A673 (cell line): ENCODE measurements at regions not wholly inside any gene's neighbourhood (a gene's known extent, or its start where the extent isn't known, plus 50 kb on each side); places are given as distances from the start of the nearest gene placed in this dataset.

Experiments
- CTCF ChIP-seq: fragments of 300-800, 200-600 bp; sonication (generic); conservative IDR thresholded peaks from 2 replicates; pipeline ENCODE4 v1.5.1; 2017; ENCODE audit warnings: low read depth, mild to moderate bottlenecking, antibody characterized with exemption, low read length, moderate library complexity, mixed read lengths
- EZH2 ChIP-seq: fragments of 200-600 bp; sonication (generic); IDR thresholded peaks from 2 replicates; pipeline ENCODE4 v1.6.1; 2017; ENCODE audit warnings: borderline replicate concordance, low read depth, mild to moderate bottlenecking, mixed read lengths, antibody characterized with exemption, low read length; ENCODE audit not compliant: poor library complexity, severe bottlenecking

DNA sequence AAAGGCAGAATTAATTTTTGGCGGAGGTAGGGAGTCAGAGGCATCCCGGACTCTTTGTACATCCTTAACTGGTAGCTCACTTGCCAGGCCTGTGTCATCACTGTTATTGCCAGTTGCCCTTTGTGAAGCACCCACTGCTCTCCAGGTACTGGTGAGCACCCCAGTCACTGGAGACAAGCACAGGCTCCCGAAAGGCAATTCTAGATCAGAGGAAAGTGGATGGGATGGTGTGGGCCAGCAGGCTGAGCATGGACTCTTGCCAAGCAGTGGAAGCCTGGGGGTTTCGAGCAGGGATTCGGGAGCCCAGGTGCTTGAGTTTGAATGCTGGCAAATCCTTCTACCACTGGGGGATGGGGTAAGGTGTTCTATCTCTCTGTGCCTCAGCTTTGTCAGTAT is 551.1 kb downstream of the MATN1 start:
- TF ChIP-seq CTCF (no peak), EZH2 (no peak)
